ENCODE measurements at regions not wholly inside any gene's neighbourhood (a gene's known extent, or its start where the extent isn't known, plus 50 kb on each side); places are given as distances from the start of the nearest gene placed in this dataset.

DNA sequence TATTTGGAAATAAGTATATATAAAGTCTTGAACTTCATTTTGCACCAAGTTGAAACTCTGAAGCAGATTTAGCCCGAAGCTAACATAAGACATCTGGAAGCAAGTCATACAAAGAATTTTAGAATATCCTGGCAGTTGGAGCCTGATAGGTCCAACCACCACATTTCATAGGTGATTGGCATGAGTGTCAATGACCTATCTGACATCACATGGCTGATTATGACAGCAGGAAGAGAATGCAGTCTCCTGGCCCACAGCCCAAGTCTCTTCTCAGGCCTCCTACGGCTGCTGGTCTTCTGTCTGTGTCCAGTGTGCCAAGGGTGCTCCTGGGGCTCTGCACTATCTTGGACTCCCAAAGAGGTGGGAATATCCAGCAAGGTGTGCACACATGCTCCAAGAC lies 325.7 kb upstream of the ACVR2A start:
- TF ChIP-seq, protein P1, sequence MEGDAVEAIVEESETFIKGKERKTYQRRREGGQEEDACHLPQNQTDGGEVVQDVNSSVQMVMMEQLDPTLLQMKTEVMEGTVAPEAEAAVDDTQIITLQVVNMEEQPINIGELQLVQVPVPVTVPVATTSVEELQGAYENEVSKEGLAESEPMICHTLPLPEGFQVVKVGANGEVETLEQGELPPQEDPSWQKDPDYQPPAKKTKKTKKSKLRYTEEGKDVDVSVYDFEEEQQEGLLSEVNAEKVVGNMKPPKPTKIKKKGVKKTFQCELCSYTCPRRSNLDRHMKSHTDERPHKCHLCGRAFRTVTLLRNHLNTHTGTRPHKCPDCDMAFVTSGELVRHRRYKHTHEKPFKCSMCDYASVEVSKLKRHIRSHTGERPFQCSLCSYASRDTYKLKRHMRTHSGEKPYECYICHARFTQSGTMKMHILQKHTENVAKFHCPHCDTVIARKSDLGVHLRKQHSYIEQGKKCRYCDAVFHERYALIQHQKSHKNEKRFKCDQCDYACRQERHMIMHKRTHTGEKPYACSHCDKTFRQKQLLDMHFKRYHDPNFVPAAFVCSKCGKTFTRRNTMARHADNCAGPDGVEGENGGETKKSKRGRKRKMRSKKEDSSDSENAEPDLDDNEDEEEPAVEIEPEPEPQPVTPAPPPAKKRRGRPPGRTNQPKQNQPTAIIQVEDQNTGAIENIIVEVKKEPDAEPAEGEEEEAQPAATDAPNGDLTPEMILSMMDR (conservative IDR thresholded peaks at IDR 0.05; ENCODE audit: low read depth, low read length): no peak
- no peak for TF ChIP-seq EZH2 (IDR thresholded peaks at IDR 0.05; ENCODE audit: low read length, unreplicated experiment)
- no peak for TF ChIP-seq EZH2phosphoT487 (IDR thresholded peaks at IDR 0.05; ENCODE audit: borderline replicate concordance, low read length)

Data from PC-3 (cell line).